Neural progenitor cell (in vitro differentiated cells): ENCODE measurements at regions not wholly inside any gene's neighbourhood (a gene's known extent, or its start where the extent isn't known, plus 50 kb on each side); places are given as distances from the start of the nearest gene placed in this dataset.

Source experiments
- EZH2phosphoT487 ChIP-seq: fragments of 200-600 bp; sonication (generic); IDR thresholded peaks from 2 replicates; pipeline ENCODE4 v1.6.1; 2017; ENCODE audit warnings: antibody characterized with exemption
- TF ChIP-seq, protein P1 (sequence below): fragments of 200-600 bp; sonication (generic); IDR thresholded peaks from 2 replicates; pipeline ENCODE4 v1.5.1; 2017; ENCODE audit warnings: antibody characterized with exemption, mild to moderate bottlenecking

DNA sequence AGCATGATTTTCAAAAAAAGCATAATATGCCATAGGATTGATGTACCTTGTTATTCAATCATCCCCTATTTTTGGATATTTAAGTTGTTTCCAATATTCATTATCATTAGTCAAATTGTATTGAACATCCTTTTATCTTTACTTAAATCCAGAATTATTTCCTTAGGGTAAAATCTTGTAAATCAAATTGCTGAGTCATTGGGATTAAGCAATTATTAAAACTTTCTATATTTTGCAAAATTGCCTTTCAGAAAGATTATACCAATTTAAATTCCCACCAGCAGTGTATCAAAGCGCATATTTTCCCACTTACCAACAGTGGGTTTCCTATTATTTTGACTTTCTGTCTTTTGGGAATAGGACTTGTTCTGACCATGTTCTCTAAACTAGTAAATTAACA is 159.3 kb downstream of the SS18 start:
- TF ChIP-seq, protein P1, sequence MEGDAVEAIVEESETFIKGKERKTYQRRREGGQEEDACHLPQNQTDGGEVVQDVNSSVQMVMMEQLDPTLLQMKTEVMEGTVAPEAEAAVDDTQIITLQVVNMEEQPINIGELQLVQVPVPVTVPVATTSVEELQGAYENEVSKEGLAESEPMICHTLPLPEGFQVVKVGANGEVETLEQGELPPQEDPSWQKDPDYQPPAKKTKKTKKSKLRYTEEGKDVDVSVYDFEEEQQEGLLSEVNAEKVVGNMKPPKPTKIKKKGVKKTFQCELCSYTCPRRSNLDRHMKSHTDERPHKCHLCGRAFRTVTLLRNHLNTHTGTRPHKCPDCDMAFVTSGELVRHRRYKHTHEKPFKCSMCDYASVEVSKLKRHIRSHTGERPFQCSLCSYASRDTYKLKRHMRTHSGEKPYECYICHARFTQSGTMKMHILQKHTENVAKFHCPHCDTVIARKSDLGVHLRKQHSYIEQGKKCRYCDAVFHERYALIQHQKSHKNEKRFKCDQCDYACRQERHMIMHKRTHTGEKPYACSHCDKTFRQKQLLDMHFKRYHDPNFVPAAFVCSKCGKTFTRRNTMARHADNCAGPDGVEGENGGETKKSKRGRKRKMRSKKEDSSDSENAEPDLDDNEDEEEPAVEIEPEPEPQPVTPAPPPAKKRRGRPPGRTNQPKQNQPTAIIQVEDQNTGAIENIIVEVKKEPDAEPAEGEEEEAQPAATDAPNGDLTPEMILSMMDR, result no peak
- TF ChIP-seq EZH2phosphoT487, result no peak
